Skeletal muscle tissue (tissue), 3 donors: ENCODE measurements at regions not wholly inside any gene's neighbourhood (a gene's known extent, or its start where the extent isn't known, plus 50 kb on each side); places are given as distances from the start of the nearest gene placed in this dataset.
"Not testable (repeated sequence)": the region's sequence is repeated elsewhere in the genome, so short reads cannot be mapped to it uniquely, and the experiment has no call there.

ENCODE experiments used
- H3K27ac ChIP-seq: one replicate; pipeline ENCODE4 v1.7.0; 2013; ENCODE audit warnings: mild to moderate bottlenecking, low read depth, low read length, inconsistent platforms
- H3K27me3 ChIP-seq, 3 donors: one replicate each; pipeline ENCODE4 v1.7.0; 2013; ENCODE audit warnings: low read length in 3 of 3; ENCODE audit not compliant: control insufficient read depth in 3 of 3, insufficient read depth in 3 of 3
- H3K36me3 ChIP-seq, 3 donors: one replicate each; pipeline ENCODE4 v1.7.0; 2013; ENCODE audit warnings: low read length in 3 of 3; ENCODE audit not compliant: control insufficient read depth in 3 of 3, insufficient read depth in 3 of 3
- H3K4me1 ChIP-seq, 3 donors: one replicate each; pipeline ENCODE4 v1.7.0; 2013; ENCODE audit warnings: low read length in 3 of 3, mild to moderate bottlenecking in 3 of 3; ENCODE audit not compliant: control insufficient read depth in 3 of 3, insufficient read depth in 3 of 3
- H3K4me3 ChIP-seq, 3 donors: one replicate each; pipeline ENCODE4 v1.7.0; 2013; ENCODE audit warnings: low read length in 3 of 3
- H3K9ac ChIP-seq, 3 donors: one replicate each; pipeline ENCODE4 v1.7.0; 2013; ENCODE audit warnings: low read length in 3 of 3, mild to moderate bottlenecking in 3 of 3, moderate library complexity in 2 of 3, low read depth in 1 of 3
- H3K9me3 ChIP-seq, 3 donors: one replicate each; pipeline ENCODE4 v1.7.0; 2013; ENCODE audit warnings: low read length in 3 of 3; ENCODE audit not compliant: control insufficient read depth in 3 of 3
- donor health status: Osteomylitis.

GRCh38 chr10:23912884-23913404, 296.0 kb upstream of the KIAA1217 start:
- no peak overlapping the region for H3K27ac ChIP-seq
- H3K27me3 ChIP-seq = no peaks in the 10 kb centered on the region
- H3K9me3 ChIP-seq = peaks cover 0 to 3% (median 0%) of the 10 kb centered on the region in 3 donors
- no peak overlapping the region for H3K4me3 ChIP-seq
- H3K4me1 ChIP-seq = peaks cover 0 to 7% (median 6%) of the 10 kb centered on the region in 3 donors
- no peaks in the 10 kb centered on the region for H3K36me3 ChIP-seq
- no peak overlapping the region for H3K9ac ChIP-seq

GRCh38 chr10:23914641-23915040, 294.3 kb upstream of the KIAA1217 start:
- Histone ChIP-seq H3K4me3 (no peak overlapping the region), H3K36me3 (no peaks in the 10 kb centered on the region), H3K9me3 (no peaks in the 10 kb centered on the region), H3K4me1 (peaks cover 0 to 8% (median 7%) of the 10 kb centered on the region in 3 donors), H3K27me3 (no peaks in the 10 kb centered on the region), H3K9ac (no peak overlapping the region), H3K27ac (no peak overlapping the region)

- H3K4me1 ChIP-seq = peaks cover 0 to 8% (median 7%) of the 10 kb centered on the region in 3 donors
- no peaks in the 10 kb centered on the region for H3K36me3 ChIP-seq
- H3K27ac ChIP-seq = no peak overlapping the region
- H3K27me3 ChIP-seq = no peaks in the 10 kb centered on the region
- H3K9ac ChIP-seq = no peak overlapping the region
- H3K9me3 ChIP-seq = no peaks in the 10 kb centered on the region
- no peak overlapping the region for H3K4me3 ChIP-seq
Measured at GRCh38 chr10:23917251-23917840, 291.6 kb upstream of the KIAA1217 start.

GRCh38 chr10:23918090-23918723, 290.7 kb upstream of the KIAA1217 start:
- Histone ChIP-seq H3K27ac (no peak overlapping the region), H3K27me3 (no peaks in the 10 kb centered on the region), H3K9ac (no peak overlapping the region), H3K4me3 (no peak overlapping the region), H3K36me3 (no peaks in the 10 kb centered on the region), H3K9me3 (no peaks in the 10 kb centered on the region), H3K4me1 (peaks cover 0 to 8% (median 7%) of the 10 kb centered on the region in 3 donors)

- no peaks in the 10 kb centered on the region for H3K36me3 ChIP-seq
- no peak overlapping the region for H3K4me3 ChIP-seq
Measured at GRCh38 chr10:23918839-23919238, 290.1 kb upstream of the KIAA1217 start.

GRCh38 chr10:23927576-23928325, 281.2 kb upstream of the KIAA1217 start:
- Histone ChIP-seq H3K27ac (no peak overlapping the region), H3K36me3 (no peaks in the 10 kb centered on the region), H3K4me1 (no peaks in the 10 kb centered on the region), H3K4me3 (no peak overlapping the region), H3K27me3 (peaks cover 0 to 3% (median 0%) of the 10 kb centered on the region in 3 donors), H3K9ac (no peak overlapping the region), H3K9me3 (no peaks in the 10 kb centered on the region)

More at GRCh38 chr10:23918839-23919238, 290.1 kb upstream of the KIAA1217 start:
- no peak overlapping the region for H3K9ac ChIP-seq
- peaks cover 0 to 8% (median 7%) of the 10 kb centered on the region in 3 donors for H3K4me1 ChIP-seq
- H3K27ac ChIP-seq = no peak overlapping the region
- no peaks in the 10 kb centered on the region for H3K9me3 ChIP-seq
- no peaks in the 10 kb centered on the region for H3K27me3 ChIP-seq

- H3K27me3 ChIP-seq, H3K36me3 ChIP-seq, H3K27ac ChIP-seq, H3K9me3 ChIP-seq, H3K4me3 ChIP-seq, H3K4me1 ChIP-seq, H3K9ac ChIP-seq: not testable (repeated sequence)
Measured at GRCh38 chr10:23934023-23934422, 274.9 kb upstream of the KIAA1217 start.

GRCh38 chr10:23945845-23946244, 263.1 kb upstream of the KIAA1217 start:
- Histone ChIP-seq H3K4me1 (no peaks in the 10 kb centered on the region), H3K4me3 (no peak overlapping the region), H3K27ac (no peak overlapping the region), H3K9me3 (no peaks in the 10 kb centered on the region), H3K9ac (no peak overlapping the region), H3K36me3 (no peaks in the 10 kb centered on the region), H3K27me3 (no peaks in the 10 kb centered on the region)

GRCh38 chr10:23951841-23952240, 257.1 kb upstream of the KIAA1217 start:
- H3K4me1 ChIP-seq = no peaks in the 10 kb centered on the region
- H3K36me3 ChIP-seq = no peaks in the 10 kb centered on the region
- no peak overlapping the region for H3K9ac ChIP-seq
- no peaks in the 10 kb centered on the region for H3K27me3 ChIP-seq
- no peak overlapping the region for H3K4me3 ChIP-seq
- H3K9me3 ChIP-seq = peaks cover 0 to 3% (median 2%) of the 10 kb centered on the region in 3 donors
- no peak overlapping the region for H3K27ac ChIP-seq
